ENCODE measurements at regions not wholly inside any gene's neighbourhood (a gene's known extent, or its start where the extent isn't known, plus 50 kb on each side); places are given as distances from the start of the nearest gene placed in this dataset.

DNA sequence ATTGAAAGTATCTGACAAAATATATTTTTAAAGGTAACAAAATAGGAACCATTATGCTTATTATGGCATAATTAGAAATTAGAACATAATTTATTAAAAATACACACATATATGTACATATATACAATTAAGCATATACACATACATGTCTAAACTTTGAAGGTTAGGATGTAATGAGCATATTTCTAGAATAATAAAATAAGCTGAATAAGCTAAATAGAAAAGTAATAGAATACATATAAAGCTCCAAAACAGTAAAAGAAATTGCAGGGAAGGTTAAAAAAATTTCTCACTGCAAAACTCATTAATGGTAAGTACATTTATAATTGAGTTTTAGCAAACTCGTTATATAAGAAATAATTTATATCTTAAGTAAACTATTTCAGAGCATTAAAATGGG is 1561.5 kb upstream of the ZEB2 start:
- DNase-seq, result no peak

DNA sequence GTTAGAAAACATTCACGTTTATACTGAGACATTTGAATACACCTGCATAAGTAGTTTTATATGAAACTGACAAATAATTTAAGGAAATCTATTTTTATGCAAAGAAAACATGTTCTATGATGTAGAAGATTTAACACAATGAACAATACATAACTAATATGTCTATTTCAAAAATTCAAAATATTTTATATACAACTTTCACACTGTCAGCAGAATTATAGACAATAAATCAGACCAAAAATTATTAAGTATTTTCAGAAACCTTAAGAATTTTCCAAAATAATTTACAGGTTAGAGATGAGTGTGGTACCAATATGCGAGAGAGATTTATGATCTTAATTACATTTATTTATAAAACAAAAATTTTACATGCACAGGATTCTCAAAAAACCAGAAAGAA is 1561.0 kb upstream of the ZEB2 start:
- DNase-seq, result no peak

DNA sequence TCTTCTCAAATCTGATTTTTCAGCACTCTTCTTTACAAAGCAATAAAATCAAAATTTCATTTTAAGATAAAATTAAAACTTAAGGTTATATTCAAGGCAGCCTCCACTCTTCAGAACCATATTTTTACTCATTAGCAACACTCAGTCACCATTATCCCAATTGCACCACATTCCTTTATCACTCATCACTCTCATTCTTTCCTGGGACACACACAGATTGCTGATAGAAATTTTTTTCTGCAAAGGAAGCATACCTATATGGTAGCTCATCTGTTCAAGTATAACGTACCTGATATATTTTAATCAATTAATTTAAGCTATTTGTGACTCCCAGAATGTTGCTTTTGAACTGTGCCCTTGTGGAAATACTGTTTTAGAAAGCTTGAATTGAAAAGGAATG is 1559.3 kb upstream of the ZEB2 start:
- DNase-seq, result no peak

DNA sequence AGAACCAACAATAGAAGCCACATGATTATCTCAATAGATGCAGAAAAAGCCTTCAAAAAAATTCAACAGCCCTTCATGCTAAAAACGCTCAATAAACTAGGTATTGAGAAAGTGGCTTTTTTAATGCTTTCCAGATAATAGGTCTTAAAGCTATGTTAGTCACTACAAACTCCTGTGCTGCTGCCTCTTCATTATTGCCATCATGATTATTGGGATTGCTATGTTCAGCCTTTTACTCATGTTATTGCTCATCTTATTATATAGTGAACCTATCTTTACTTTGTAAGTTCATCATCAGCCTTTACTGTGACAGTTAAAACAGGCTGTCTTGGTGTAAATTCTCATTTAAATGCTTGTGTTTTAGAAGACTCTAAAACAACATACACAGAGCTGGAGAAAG is 1557.2 kb upstream of the ZEB2 start:
- DNase-seq, result no peak

- DNase-seq, result no peak
Observed at GRCh38 chr2:146068051-146068450, 1548.1 kb upstream of the ZEB2 start.

GRCh38 chr2:146048141-146048540 is 1528.2 kb upstream of the ZEB2 start:
- DNase-seq, result no peak

- DNase-seq, result no peak
Observed at GRCh38 chr2:146041274-146041910, 1521.5 kb upstream of the ZEB2 start.

GRCh38 chr2:146040051-146040450 is 1520.1 kb upstream of the ZEB2 start:
- DNase-seq, result no peak

GRCh38 chr2:146038014-146038413 is 1518.1 kb upstream of the ZEB2 start:
- no peak for DNase-seq

GRCh38 chr2:146037334-146037870 is 1517.5 kb upstream of the ZEB2 start:
- DNase-seq, result no peak

- no peak for DNase-seq
Observed at GRCh38 chr2:146031158-146031557, 1511.2 kb upstream of the ZEB2 start.

GRCh38 chr2:146027156-146027555 is 1507.2 kb upstream of the ZEB2 start:
- no peak for DNase-seq

DNA sequence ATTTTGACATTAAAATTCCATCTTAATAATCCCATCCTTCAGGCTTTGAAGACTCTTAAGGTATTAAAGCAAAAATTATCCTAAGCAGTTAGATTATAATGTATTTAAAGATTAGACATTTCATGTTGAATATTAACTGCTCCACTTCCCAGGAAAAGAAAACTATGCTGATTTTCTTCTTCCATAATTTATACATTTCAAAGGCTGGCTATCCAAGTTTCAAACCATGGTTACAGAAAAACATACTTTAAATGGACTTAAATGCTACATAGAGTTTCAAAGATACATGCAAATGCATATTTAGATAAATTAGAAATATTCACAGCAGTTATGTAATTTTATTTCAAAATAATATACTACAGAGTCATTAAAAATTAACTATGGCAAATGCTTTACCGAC is 1505.6 kb upstream of the ZEB2 start:
- DNase-seq, result no peak

GRCh38 chr2:146024212-146024743 is 1504.4 kb upstream of the ZEB2 start:
- DNase-seq, result no peak

GRCh38 chr2:146004462-146004861 is 1484.5 kb upstream of the ZEB2 start:
- DNase-seq, result no peak

- no peak for DNase-seq
Observed at GRCh38 chr2:146003337-146003736, 1483.4 kb upstream of the ZEB2 start.

- DNase-seq, result no peak
Observed at GRCh38 chr2:145994910-145995309, 1475.0 kb upstream of the ZEB2 start.

- DNase-seq, result no peak
Observed at GRCh38 chr2:145992572-145992971, 1472.7 kb upstream of the ZEB2 start.

DNA sequence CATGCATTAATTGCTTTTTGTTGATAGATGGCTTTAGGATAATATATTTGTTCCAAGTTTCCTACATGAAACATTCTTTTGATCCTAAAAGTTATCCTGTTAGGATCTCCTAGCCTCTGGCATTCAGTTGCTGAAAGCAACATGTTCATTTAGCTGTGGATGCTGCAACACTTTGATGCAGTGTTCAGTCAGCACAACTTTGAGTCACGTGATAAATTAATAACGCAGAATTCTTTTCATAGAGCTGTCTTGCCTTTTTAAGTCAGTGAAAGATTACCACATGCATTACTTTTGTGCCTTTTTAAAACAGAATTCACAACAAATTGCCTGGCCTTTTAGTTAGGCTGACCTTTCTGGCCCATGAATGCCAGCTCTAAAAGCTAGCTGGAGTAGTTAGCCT is 1467.9 kb upstream of the ZEB2 start:
- DNase-seq, result no peak

DNA sequence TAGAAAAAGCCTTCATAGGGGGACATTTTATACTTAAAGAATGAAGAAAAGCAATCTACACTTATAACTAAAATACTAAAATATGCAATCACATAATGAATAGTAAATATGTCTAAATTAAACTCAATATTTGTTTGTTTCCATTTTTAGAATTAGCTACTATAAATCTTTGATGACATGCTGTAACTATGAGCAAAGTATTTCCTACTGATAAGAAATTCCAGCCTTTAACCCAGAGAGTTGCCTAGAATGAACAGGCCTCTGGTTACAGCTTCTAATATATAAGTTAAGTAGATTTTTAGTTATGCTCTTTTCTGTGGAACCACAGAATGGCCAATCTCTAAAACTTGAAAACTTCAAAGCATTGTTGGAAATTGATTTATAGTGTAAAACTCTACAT is 1465.6 kb upstream of the ZEB2 start:
- DNase-seq, result no peak

GRCh38 chr2:145984580-145984979 is 1464.7 kb upstream of the ZEB2 start:
- no peak for DNase-seq

DNA sequence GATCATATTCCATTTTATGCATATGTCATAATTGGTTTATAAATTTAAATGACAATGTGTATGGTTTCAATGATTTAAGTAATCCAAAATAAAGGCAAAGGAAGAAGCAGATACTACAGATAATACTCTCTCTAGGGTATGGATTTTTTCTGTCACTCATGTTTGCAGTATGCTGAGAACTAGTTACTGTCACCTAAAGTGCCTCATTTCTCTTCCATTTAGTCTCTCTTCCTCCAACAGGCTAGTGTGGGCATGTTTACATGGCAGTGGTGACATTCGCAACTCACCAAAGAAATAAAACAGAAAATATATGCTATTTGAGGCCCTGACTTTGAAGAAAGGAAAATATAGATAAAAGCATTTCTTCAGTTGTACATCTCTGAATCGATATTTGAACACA is 1460.4 kb upstream of the ZEB2 start:
- no peak for DNase-seq

- DNase-seq, result no peak
Observed at GRCh38 chr2:145975406-145975805, 1455.5 kb upstream of the ZEB2 start.

DNA sequence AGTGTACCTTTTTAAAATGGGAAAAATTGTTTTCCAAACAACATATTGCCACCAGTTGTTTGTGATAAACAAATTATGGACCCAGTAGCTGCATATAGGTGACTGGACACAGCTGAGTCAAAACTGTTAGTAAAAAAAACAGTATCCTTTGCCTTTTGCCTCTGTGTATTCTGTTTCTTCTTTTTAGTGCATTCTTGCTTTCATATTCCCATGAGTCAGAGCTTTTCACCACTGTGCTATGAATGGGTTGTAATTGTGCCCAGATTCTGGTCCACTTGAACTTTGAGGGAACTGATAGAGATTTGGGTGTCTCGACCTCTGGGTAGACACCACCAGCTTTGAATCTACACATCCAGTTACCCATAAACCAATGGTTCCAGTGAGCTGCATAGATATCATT is 1441.9 kb upstream of the ZEB2 start:
- no peak for DNase-seq

Data from anterior cingulate cortex (tissue), 58 donors.